Bronchial epithelial cell (primary cell): ENCODE measurements at regions not wholly inside any gene's neighbourhood (a gene's known extent, or its start where the extent isn't known, plus 50 kb on each side); places are given as distances from the start of the nearest gene placed in this dataset.
"Not testable (repeated sequence)": the region's sequence is repeated elsewhere in the genome, so short reads cannot be mapped to it uniquely, and the experiment has no call there.

Source experiments
- DNase-seq: peaks from one replicate; pipeline ENCODE4 v3.0.0-alpha.2; 2010; ENCODE audit warnings: low read depth
- FAIRE-seq: peaks from 2 replicates; lab custom pipeline; 2011; peaks lifted over from hg19 to GRCh38; lab: Jason Lieb, UNC
- H3K27me3 ChIP-seq: 2 replicates; pipeline ENCODE4 v1.5.1; 2011; ENCODE audit warnings: low read length; ENCODE audit not compliant: control insufficient read depth, insufficient read depth
- H3K36me3 ChIP-seq: 2 replicates; pipeline ENCODE4 v1.5.1; 2011; ENCODE audit warnings: low read length; ENCODE audit not compliant: control insufficient read depth, insufficient read depth
- H3K4me3 ChIP-seq: 2 replicates; pipeline ENCODE4 v1.5.1; 2011; ENCODE audit warnings: mild to moderate bottlenecking, low read depth, low read length, control low read depth
- TF ChIP-seq, protein P1 (sequence below): IDR thresholded peaks from 2 replicates; pipeline ENCODE4 v1.5.1; 2011; ENCODE audit warnings: mild to moderate bottlenecking, moderate library complexity, low read length, control low read depth, inconsistent platforms; ENCODE audit not compliant: insufficient read depth, severe bottlenecking

DNA sequence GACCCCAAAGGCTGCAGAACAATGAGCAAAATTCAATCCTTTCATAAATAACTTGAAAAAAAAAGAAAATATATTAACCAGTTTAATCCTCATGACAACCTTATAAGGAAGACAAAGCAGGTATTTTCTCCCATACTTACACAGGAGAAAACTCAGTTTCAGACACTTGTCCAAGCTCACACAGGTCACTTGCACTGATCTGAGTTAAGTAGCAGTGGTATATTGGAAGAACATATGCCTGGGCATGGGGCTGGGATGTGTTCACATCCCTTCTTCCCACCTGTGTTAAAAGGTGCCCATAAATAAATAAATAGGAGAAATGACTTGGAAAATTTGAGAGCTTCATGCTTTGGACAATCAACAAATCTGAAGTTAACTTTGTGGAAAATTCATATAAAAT is 63.5 kb upstream of the SELENOP start:
- no peak overlapping the region for H3K4me3 ChIP-seq
- no peaks in the 10 kb centered on the region for H3K36me3 ChIP-seq
- TF ChIP-seq, protein P1, sequence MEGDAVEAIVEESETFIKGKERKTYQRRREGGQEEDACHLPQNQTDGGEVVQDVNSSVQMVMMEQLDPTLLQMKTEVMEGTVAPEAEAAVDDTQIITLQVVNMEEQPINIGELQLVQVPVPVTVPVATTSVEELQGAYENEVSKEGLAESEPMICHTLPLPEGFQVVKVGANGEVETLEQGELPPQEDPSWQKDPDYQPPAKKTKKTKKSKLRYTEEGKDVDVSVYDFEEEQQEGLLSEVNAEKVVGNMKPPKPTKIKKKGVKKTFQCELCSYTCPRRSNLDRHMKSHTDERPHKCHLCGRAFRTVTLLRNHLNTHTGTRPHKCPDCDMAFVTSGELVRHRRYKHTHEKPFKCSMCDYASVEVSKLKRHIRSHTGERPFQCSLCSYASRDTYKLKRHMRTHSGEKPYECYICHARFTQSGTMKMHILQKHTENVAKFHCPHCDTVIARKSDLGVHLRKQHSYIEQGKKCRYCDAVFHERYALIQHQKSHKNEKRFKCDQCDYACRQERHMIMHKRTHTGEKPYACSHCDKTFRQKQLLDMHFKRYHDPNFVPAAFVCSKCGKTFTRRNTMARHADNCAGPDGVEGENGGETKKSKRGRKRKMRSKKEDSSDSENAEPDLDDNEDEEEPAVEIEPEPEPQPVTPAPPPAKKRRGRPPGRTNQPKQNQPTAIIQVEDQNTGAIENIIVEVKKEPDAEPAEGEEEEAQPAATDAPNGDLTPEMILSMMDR, result no peak
- peaks cover 2% of the 10 kb centered on the region for H3K27me3 ChIP-seq
- no peak for DNase-seq
- FAIRE-seq, result no peak

DNA sequence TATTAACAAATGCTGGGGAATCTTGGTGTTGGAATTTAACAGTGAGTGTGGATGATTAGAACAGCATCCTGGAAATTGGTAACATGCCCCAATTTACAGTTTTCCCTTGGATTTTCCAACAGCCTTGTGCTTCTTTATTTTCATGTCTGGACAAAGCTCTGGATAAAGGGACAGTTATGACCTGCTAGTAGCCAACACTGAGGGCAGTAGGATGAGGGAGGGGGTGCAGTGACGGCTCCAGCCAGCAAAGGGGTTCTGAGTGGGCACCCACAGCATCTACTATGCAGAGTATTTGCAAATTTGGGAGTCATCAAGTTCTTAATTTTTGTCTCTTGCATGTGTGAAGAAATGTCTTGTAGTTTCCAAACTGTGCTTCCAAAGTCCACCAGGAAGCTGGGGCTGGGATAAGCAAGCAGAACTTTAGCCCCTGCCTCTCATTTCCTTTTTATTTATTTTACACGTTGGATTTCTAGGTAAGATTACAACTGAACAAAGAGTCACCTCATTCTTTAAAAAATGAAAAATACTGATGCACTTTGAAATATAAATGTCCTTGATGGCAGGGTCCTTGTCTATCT is 63.0 kb upstream of the SELENOP start:
- Histone ChIP-seq H3K27me3 (peaks cover 2% of the 10 kb centered on the region), H3K36me3 (no peaks in the 10 kb centered on the region), H3K4me3 (no peak overlapping the region)
- DNase-seq, result no peak
- no peak for FAIRE-seq
- TF ChIP-seq, protein P1, result no peak

DNA sequence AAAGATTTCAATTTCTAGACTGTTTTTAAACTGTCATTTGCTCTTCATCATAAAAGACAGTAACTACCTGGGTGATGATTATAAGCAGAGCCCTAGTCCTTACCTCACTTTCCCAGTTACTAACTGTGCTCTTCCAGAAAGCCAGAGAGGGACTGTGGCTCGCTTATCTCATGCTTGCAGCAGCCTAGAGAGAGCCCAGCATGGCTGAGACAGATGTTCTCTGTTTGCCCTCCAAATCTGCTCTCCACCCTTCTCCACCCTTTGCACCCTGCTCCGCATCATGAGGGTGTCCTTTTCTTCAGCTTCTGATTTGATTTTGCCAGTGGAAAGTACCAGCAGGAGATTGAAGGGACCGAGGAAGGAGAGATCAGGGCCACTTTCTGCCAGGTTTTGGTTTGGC is 61.2 kb upstream of the SELENOP start:
- TF ChIP-seq, protein P1, result no peak
- no peaks in the 10 kb centered on the region for H3K36me3 ChIP-seq
- H3K27me3 ChIP-seq, result peaks cover 2% of the 10 kb centered on the region
- DNase-seq (no peak), FAIRE-seq (no peak)
- H3K4me3 ChIP-seq, result no peak overlapping the region

DNA sequence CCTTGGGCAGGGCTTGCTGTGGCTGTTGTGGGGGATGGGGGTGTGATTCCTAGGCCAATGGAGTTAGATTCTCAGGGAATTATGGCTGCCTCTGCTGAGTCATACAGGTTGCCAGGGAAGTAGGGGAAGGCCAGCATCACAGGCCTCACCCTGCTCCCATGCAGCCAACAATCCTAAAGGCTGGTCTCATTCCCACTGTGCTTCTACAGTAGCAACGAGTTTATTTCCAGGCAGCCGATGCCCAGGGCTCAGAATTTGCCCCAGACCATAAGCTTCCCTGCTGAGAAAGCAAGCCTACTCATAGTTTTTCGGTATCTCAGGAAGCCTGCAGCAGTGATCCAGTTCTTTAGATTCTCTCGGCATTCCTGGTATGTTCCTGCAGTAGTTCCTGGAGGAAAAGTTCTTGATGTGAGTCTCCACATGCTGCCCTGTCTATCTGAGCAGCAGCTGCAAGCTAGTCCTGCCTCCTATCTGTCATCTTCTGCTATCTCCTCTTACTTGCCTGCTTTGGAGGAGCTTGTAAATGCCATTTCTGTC is 59.3 kb upstream of the SELENOP start:
- H3K36me3 ChIP-seq, result no peaks in the 10 kb centered on the region

DNA sequence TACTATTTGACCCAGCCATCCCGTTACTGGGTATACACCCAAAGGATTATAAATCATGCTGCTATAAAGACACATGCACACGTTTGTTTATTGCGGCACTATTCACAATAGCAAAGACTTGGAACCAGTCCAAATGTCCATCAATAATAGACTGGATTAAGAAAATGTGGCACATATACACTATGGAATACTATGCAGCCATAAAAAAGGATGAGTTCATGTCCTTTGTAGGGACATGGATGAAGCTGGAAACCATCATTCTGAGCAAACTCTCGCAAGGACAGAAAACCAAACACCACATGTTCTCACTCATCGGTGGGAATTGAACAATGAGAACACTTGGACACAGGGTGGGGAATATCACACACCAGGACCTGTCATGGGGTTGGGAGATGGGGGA is 56.7 kb upstream of the SELENOP start:
- H3K27me3 ChIP-seq, H3K36me3 ChIP-seq, H3K4me3 ChIP-seq, FAIRE-seq, DNase-seq: not testable (repeated sequence)

More for the DNA sequence above, 59.3 kb upstream of the SELENOP start:
- H3K27me3 ChIP-seq, result peaks cover 2% of the 10 kb centered on the region
- no peak overlapping the region for H3K4me3 ChIP-seq
- DNase-seq (peak; percentile 52), FAIRE-seq (no peak)
- TF ChIP-seq, protein P1, result no peak

DNA sequence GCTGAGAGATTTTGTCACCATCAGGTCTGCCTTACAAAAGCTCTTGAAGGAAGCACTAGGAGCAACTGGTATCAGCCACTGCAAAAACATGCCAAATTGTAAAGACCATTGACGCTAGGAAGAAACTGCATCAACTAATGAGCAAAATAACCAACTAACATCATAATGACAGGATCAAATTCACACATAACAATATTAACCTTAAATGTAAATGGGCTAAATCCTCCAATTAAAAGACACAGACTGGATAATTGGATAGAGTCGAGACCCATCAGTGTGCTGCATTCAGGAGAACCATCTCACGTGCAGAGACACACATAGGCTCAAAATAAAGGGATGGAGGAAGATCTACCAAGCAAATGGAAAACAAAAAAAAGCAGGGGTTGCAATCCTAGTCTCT is 53.1 kb upstream of the SELENOP start:
- H3K27me3 ChIP-seq, FAIRE-seq, H3K4me3 ChIP-seq, DNase-seq, H3K36me3 ChIP-seq: not testable (repeated sequence)
